Osteoblast (primary cell): ENCODE measurements at regions not wholly inside any gene's neighbourhood (a gene's known extent, or its start where the extent isn't known, plus 50 kb on each side); places are given as distances from the start of the nearest gene placed in this dataset.
"Not testable (repeated sequence)": the region's sequence is repeated elsewhere in the genome, so short reads cannot be mapped to it uniquely, and the experiment has no call there.

Experiments
- DNase-seq: peaks from one replicate; pipeline ENCODE4 v3.0.0; 2011; ENCODE audit warnings: low spot score, mixed read lengths; ENCODE audit not compliant: insufficient read length; ENCODE audit errors: missing footprints
- H2AFZ ChIP-seq: 2 replicates; pipeline ENCODE4 v1.6.0; 2011; ENCODE audit warnings: mild to moderate bottlenecking, low read length
- H3K27ac ChIP-seq: 2 replicates; pipeline ENCODE4 v1.5.1; 2011; ENCODE audit warnings: mild to moderate bottlenecking, low read depth, low read length, moderate library complexity
- H3K27me3 ChIP-seq: 2 replicates; pipeline ENCODE4 v1.6.0; 2012; ENCODE audit warnings: mild to moderate bottlenecking, control low read depth, inconsistent platforms, low read length, moderate library complexity; ENCODE audit not compliant: insufficient read depth
- H3K36me3 ChIP-seq: 2 replicates; pipeline ENCODE4 v1.5.1; 2011; ENCODE audit warnings: mild to moderate bottlenecking, low read length, control low read depth, moderate library complexity; ENCODE audit not compliant: insufficient read depth
- H3K4me1 ChIP-seq: 2 replicates; pipeline ENCODE4 v1.5.1; 2011; ENCODE audit warnings: mild to moderate bottlenecking, low read length, control low read depth, moderate library complexity; ENCODE audit not compliant: insufficient read depth
- H3K4me2 ChIP-seq: 2 replicates; pipeline ENCODE4 v1.6.0; 2011; ENCODE audit warnings: mild to moderate bottlenecking, low read length; ENCODE audit not compliant: insufficient read depth
- H3K4me3 ChIP-seq: fragments of 200-600 bp; sonication (generic); 3 replicates; pipeline ENCODE4 v1.5.1; 2012; ENCODE audit warnings: mild to moderate bottlenecking, low read length, inconsistent platforms; ENCODE audit not compliant: insufficient read depth
- H3K79me2 ChIP-seq: 2 replicates; pipeline ENCODE4 v1.6.0; 2012; ENCODE audit warnings: mild to moderate bottlenecking, low read length, control low read depth, inconsistent platforms; ENCODE audit not compliant: insufficient read depth
- H3K9me3 ChIP-seq: 2 replicates; pipeline ENCODE4 v1.5.1; 2011; ENCODE audit warnings: low read depth, low read length, control low read depth
- H4K20me1 ChIP-seq: 2 replicates; pipeline ENCODE4 v1.6.0; 2012; ENCODE audit warnings: mild to moderate bottlenecking, low read length, control low read depth; ENCODE audit not compliant: insufficient read depth
- CTCF ChIP-seq: IDR thresholded peaks from 2 replicates; pipeline ENCODE4 v1.5.1; 2011; ENCODE audit warnings: mild to moderate bottlenecking, low read depth, low read length, moderate library complexity; ENCODE audit errors: extremely low read depth

GRCh38 chr11:89545691-89546090 lies 54.5 kb upstream of the NOX4 start:
- no peak overlapping the region for H3K4me3 ChIP-seq
- no peaks in the 10 kb centered on the region for H3K36me3 ChIP-seq
- no peak for DNase-seq
- H2AFZ ChIP-seq, result no peak overlapping the region
- H3K4me2 ChIP-seq, result no peak overlapping the region
- H3K79me2 ChIP-seq, result no peaks in the 10 kb centered on the region
- H3K27ac ChIP-seq, result no peak overlapping the region
- no peaks in the 10 kb centered on the region for H3K4me1 ChIP-seq
- TF ChIP-seq CTCF, result no peak
- H3K27me3 ChIP-seq, result no peaks in the 10 kb centered on the region
- H4K20me1 ChIP-seq, result no peaks in the 10 kb centered on the region
- no peaks in the 10 kb centered on the region for H3K9me3 ChIP-seq

GRCh38 chr11:89555781-89556180 lies 64.6 kb upstream of the NOX4 start:
- H3K27me3 ChIP-seq, H3K9me3 ChIP-seq, DNase-seq, H4K20me1 ChIP-seq, H2AFZ ChIP-seq, H3K27ac ChIP-seq, H3K4me3 ChIP-seq, H3K79me2 ChIP-seq, H3K4me1 ChIP-seq, H3K36me3 ChIP-seq, H3K4me2 ChIP-seq: not testable (repeated sequence)

- not testable (repeated sequence) for H4K20me1 ChIP-seq, H3K27me3 ChIP-seq, H3K79me2 ChIP-seq, DNase-seq, H3K36me3 ChIP-seq, H3K4me2 ChIP-seq, H3K9me3 ChIP-seq, H3K27ac ChIP-seq, H2AFZ ChIP-seq, H3K4me3 ChIP-seq, H3K4me1 ChIP-seq
These were observed 65.8 kb upstream of the NOX4 start for GRCh38 chr11:89556731-89557707.

- not testable (repeated sequence) for H3K9me3 ChIP-seq, H3K27ac ChIP-seq, H3K4me3 ChIP-seq, H4K20me1 ChIP-seq, H3K36me3 ChIP-seq, DNase-seq, H3K4me1 ChIP-seq, H3K79me2 ChIP-seq, H2AFZ ChIP-seq, H3K27me3 ChIP-seq, H3K4me2 ChIP-seq
These were observed 69.4 kb upstream of the NOX4 start for GRCh38 chr11:89560598-89560997.

- not testable (repeated sequence) for H3K4me2 ChIP-seq, H3K27ac ChIP-seq, H2AFZ ChIP-seq, H3K27me3 ChIP-seq, H3K4me3 ChIP-seq, H3K79me2 ChIP-seq, H3K4me1 ChIP-seq, H3K9me3 ChIP-seq, DNase-seq, H4K20me1 ChIP-seq, H3K36me3 ChIP-seq
These were observed 71.6 kb upstream of the NOX4 start for GRCh38 chr11:89562731-89563130.

- Histone ChIP-seq H4K20me1 (no peaks in the 10 kb centered on the region), H3K9me3 (no peaks in the 10 kb centered on the region), H3K27ac (no peak overlapping the region), H3K4me3 (no peak overlapping the region), H3K27me3 (no peaks in the 10 kb centered on the region), H3K4me2 (no peak overlapping the region), H2AFZ (no peak overlapping the region), H3K79me2 (no peaks in the 10 kb centered on the region), H3K36me3 (no peaks in the 10 kb centered on the region), H3K4me1 (no peaks in the 10 kb centered on the region)
- DNase-seq, result no peak
- no peak for TF ChIP-seq CTCF
These were observed 75.8 kb upstream of the NOX4 start for GRCh38 chr11:89566972-89567371.

- not testable (repeated sequence) for H4K20me1 ChIP-seq, H3K27ac ChIP-seq, H3K4me1 ChIP-seq, H3K4me2 ChIP-seq, H3K79me2 ChIP-seq, H3K4me3 ChIP-seq, H3K36me3 ChIP-seq, H2AFZ ChIP-seq, H3K9me3 ChIP-seq, DNase-seq, H3K27me3 ChIP-seq
These were observed 78.2 kb upstream of the NOX4 start for GRCh38 chr11:89569387-89569786.
